HL-60 (cell line): ENCODE measurements at regions not wholly inside any gene's neighbourhood (a gene's known extent, or its start where the extent isn't known, plus 50 kb on each side); places are given as distances from the start of the nearest gene placed in this dataset.
"Not testable (repeated sequence)": the region's sequence is repeated elsewhere in the genome, so short reads cannot be mapped to it uniquely, and the experiment has no call there.

Source experiments
- POLR2AphosphoS5 ChIP-seq: IDR thresholded peaks from 2 replicates; pipeline ENCODE4 v1.6.1; 2012; ENCODE audit warnings: low read depth
- TF ChIP-seq, protein P1 (sequence below): IDR thresholded peaks from one replicate; pipeline ENCODE4 v1.5.1; 2011; ENCODE audit warnings: low read length, control low read depth, inconsistent platforms; ENCODE audit not compliant: insufficient read depth

GRCh38 chr7:153122255-153122654 is 362.7 kb downstream of the ACTR3B start:
- TF ChIP-seq, protein P1, sequence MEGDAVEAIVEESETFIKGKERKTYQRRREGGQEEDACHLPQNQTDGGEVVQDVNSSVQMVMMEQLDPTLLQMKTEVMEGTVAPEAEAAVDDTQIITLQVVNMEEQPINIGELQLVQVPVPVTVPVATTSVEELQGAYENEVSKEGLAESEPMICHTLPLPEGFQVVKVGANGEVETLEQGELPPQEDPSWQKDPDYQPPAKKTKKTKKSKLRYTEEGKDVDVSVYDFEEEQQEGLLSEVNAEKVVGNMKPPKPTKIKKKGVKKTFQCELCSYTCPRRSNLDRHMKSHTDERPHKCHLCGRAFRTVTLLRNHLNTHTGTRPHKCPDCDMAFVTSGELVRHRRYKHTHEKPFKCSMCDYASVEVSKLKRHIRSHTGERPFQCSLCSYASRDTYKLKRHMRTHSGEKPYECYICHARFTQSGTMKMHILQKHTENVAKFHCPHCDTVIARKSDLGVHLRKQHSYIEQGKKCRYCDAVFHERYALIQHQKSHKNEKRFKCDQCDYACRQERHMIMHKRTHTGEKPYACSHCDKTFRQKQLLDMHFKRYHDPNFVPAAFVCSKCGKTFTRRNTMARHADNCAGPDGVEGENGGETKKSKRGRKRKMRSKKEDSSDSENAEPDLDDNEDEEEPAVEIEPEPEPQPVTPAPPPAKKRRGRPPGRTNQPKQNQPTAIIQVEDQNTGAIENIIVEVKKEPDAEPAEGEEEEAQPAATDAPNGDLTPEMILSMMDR: not testable (repeated sequence)
- not testable (repeated sequence) for TF ChIP-seq POLR2AphosphoS5
